ENCODE measurements at regions not wholly inside any gene's neighbourhood (a gene's known extent, or its start where the extent isn't known, plus 50 kb on each side); places are given as distances from the start of the nearest gene placed in this dataset.

- Histone ChIP-seq H3K9me3 (ENCODE audit: severe bottlenecking) (peaks cover 2% of the 10 kb centered on the region), H3K36me3 (ENCODE audit: low read depth) (no peaks in the 10 kb centered on the region), H3K27me3 (ENCODE audit: insufficient read depth, poor library complexity, severe bottlenecking) (peaks cover 50% of the 10 kb centered on the region), H3K27ac (ENCODE audit: poor library complexity, severe bottlenecking) (no peak overlapping the region), H3K4me3 (ENCODE audit: severe bottlenecking) (no peak overlapping the region), H3K4me1 (ENCODE audit: insufficient read depth, poor library complexity, severe bottlenecking) (no peaks in the 10 kb centered on the region)
- ATAC-seq (ENCODE audit: low read depth) (no peak), DNase-seq (ENCODE audit: low spot score) (no peak)
- no peak for TF ChIP-seq CTCF (IDR thresholded peaks at IDR 0.05; ENCODE audit: poor library complexity, severe bottlenecking)
Observed at GRCh38 chr16:82542714-82543113, 84.1 kb upstream of the CDH13 start.

DNA sequence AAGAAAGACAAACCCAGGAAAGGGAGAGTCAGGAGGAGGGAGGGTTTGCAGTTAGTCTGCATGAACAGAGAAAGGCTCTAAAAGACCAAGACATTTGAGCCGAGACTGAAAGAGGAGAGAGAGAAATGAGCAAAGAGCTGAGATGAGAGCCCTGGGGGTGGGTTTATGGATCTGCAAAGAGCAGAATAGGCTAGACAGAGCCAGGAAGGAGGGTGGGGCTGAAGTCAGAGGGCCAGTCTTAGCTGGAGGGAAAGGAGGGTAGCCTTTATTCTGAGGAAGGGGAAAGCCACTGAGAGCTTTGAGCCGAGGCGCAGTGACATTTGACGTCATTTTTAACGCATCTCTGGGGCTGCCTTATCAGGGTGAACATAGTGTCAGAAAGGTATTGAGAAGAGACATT lies 85.7 kb upstream of the CDH13 start:
- Histone ChIP-seq H3K9me3 (ENCODE audit: severe bottlenecking) (peaks cover 2% of the 10 kb centered on the region), H3K36me3 (ENCODE audit: low read depth) (no peaks in the 10 kb centered on the region), H3K27ac (ENCODE audit: poor library complexity, severe bottlenecking) (no peak overlapping the region), H3K4me1 (ENCODE audit: insufficient read depth, poor library complexity, severe bottlenecking) (no peaks in the 10 kb centered on the region), H3K4me3 (ENCODE audit: severe bottlenecking) (no peak overlapping the region), H3K27me3 (ENCODE audit: insufficient read depth, poor library complexity, severe bottlenecking) (peaks cover 48% of the 10 kb centered on the region)
- no peak for TF ChIP-seq CTCF (IDR thresholded peaks at IDR 0.05; ENCODE audit: poor library complexity, severe bottlenecking)
- ATAC-seq (ENCODE audit: low read depth): no peak
- DNase-seq (ENCODE audit: low spot score): no peak

DNA sequence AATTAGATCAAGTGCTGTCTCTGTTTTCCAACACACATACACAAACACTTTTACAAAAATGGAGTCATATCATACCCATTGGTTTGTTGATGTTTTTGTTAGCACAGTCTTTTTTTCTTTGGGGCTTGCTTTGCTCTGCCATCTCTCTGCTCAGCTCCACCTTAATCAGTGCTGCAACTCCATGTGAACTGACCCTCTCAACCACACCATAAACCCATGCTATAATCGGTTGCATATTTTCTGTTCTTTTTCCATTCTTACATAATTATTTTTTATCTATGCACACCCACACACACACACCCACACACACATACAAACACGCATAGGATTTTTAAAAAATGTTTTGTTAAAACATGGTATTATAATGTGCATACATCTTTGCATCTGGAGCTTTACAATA lies 91.0 kb upstream of the CDH13 start:
- no peak for ATAC-seq (ENCODE audit: low read depth)
- Histone ChIP-seq H3K4me3 (ENCODE audit: severe bottlenecking) (no peak overlapping the region), H3K27ac (ENCODE audit: poor library complexity, severe bottlenecking) (no peak overlapping the region), H3K36me3 (ENCODE audit: low read depth) (no peaks in the 10 kb centered on the region), H3K27me3 (ENCODE audit: insufficient read depth, poor library complexity, severe bottlenecking) (peaks cover 21% of the 10 kb centered on the region), H3K4me1 (ENCODE audit: insufficient read depth, poor library complexity, severe bottlenecking) (no peaks in the 10 kb centered on the region), H3K9me3 (ENCODE audit: severe bottlenecking) (peaks cover 2% of the 10 kb centered on the region)
- no peak for DNase-seq (ENCODE audit: low spot score)
- TF ChIP-seq CTCF (IDR thresholded peaks at IDR 0.05; ENCODE audit: poor library complexity, severe bottlenecking): no peak

DNA sequence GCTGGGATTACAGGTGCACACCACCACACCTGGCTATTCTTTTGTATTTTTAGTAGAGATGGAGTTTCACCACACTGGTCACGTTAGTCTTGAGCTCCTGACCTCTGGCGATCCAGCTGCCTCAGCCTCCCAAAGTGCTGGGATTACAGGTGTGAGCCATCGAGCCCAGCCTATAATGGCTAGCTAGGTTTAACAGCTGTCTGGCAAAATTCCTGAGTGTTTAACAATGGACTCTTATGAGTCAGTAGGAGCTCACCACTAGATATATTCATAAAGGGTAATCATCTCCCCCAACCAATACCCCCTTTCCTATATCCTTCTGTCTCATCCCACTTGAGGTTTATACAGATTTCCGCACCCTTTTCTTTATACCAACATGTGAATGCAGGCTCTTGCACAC lies 91.5 kb upstream of the CDH13 start:
- peaks cover 18% of the 10 kb centered on the region for H3K27me3 ChIP-seq (ENCODE audit: insufficient read depth, poor library complexity, severe bottlenecking)
- H3K36me3 ChIP-seq (ENCODE audit: low read depth): no peaks in the 10 kb centered on the region
- H3K9me3 ChIP-seq (ENCODE audit: severe bottlenecking): peaks cover 2% of the 10 kb centered on the region
- DNase-seq (ENCODE audit: low spot score) (no peak), ATAC-seq (ENCODE audit: low read depth) (peak; percentile 58; the same call in 1 of the 3 replicates)
- H3K27ac ChIP-seq (ENCODE audit: poor library complexity, severe bottlenecking): no peak overlapping the region
- no peak for TF ChIP-seq CTCF (IDR thresholded peaks at IDR 0.05; ENCODE audit: poor library complexity, severe bottlenecking)
- H3K4me3 ChIP-seq (ENCODE audit: severe bottlenecking): no peak overlapping the region
- H3K4me1 ChIP-seq (ENCODE audit: insufficient read depth, poor library complexity, severe bottlenecking): no peaks in the 10 kb centered on the region

DNA sequence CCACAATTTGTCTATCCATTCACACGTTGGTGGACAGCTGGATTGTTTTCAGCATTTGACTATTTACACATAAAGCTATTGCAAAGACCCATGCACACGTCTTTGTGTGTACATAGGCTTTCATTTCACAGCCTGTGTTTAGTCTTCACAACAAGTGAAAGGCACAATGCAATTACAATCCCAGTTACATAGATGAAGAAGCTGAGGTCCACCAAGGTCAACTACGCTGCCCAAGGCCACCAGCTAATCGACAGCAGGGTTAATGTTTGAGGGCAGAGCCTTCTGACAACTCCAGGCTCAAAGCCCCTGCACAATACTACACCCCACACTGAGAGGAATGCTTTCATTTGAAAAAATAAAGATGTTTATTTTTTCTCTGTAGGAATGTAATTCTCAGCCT lies 93.6 kb upstream of the CDH13 start:
- Histone ChIP-seq H3K4me1 (ENCODE audit: insufficient read depth, poor library complexity, severe bottlenecking) (no peaks in the 10 kb centered on the region), H3K9me3 (ENCODE audit: severe bottlenecking) (peaks cover 2% of the 10 kb centered on the region), H3K36me3 (ENCODE audit: low read depth) (no peaks in the 10 kb centered on the region), H3K27ac (ENCODE audit: poor library complexity, severe bottlenecking) (no peak overlapping the region), H3K27me3 (ENCODE audit: insufficient read depth, poor library complexity, severe bottlenecking) (peaks cover 14% of the 10 kb centered on the region), H3K4me3 (ENCODE audit: severe bottlenecking) (no peak overlapping the region)
- ATAC-seq (ENCODE audit: low read depth) (no peak), DNase-seq (ENCODE audit: low spot score) (no peak)
- no peak for TF ChIP-seq CTCF (IDR thresholded peaks at IDR 0.05; ENCODE audit: poor library complexity, severe bottlenecking)

Data from RWPE2 (cell line).